Ishikawa (cell line): ENCODE measurements at regions not wholly inside any gene's neighbourhood (a gene's known extent, or its start where the extent isn't known, plus 50 kb on each side); places are given as distances from the start of the nearest gene placed in this dataset.

Source experiments
- MAX ChIP-seq: IDR thresholded peaks from 2 replicates; pipeline ENCODE4 v1.6.1; 2012
- RAD21 ChIP-seq: IDR thresholded peaks from 2 replicates; pipeline ENCODE4 v1.6.1; 2012; ENCODE audit warnings: low read depth
- TAF1 ChIP-seq: IDR thresholded peaks from 2 replicates; pipeline ENCODE4 v1.6.1; 2012; ENCODE audit warnings: low read depth, mild to moderate bottlenecking

GRCh38 chr2:128442891-128443302 is 124.2 kb upstream of the HS6ST1 start:
- TF ChIP-seq MAX (no peak), RAD21 (no peak), TAF1 (no peak)
